ENCODE measurements at regions not wholly inside any gene's neighbourhood (a gene's known extent, or its start where the extent isn't known, plus 50 kb on each side); places are given as distances from the start of the nearest gene placed in this dataset.

DNA sequence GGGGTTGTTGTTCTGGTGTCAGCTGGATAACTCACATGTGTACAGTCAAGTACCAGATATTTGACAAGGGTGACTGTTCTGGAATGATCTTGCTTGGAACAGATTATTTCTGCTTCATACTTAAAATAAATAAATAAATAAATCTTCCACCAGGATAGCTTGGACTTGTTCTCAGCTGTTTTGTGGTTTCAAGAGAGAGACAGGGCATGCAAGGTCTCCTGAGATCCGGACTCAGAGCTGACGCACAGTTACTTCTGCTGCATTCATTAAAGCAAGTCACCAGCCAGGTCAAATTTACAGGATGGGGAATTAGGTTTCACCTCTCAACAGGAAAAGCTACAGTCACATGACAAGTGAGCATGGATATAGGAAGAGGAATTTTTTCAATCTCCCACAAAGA, 285.0 kb upstream of the SPTLC3 start:
- Mint-ChIP-seq H3K27me3 (no peaks in the 10 kb centered on the region), H3K27ac (no peak overlapping the region), H3K4me1 (ENCODE audit: low read depth) (peaks cover 20% of the 10 kb centered on the region), H3K36me3 (ENCODE audit: insufficient read depth) (no peaks in the 10 kb centered on the region), H3K4me3 (ENCODE audit: low read depth) (no peak overlapping the region), H3K9me3 (ENCODE audit: low read depth) (peaks cover 4% of the 10 kb centered on the region)
- TF ChIP-seq, protein P1, sequence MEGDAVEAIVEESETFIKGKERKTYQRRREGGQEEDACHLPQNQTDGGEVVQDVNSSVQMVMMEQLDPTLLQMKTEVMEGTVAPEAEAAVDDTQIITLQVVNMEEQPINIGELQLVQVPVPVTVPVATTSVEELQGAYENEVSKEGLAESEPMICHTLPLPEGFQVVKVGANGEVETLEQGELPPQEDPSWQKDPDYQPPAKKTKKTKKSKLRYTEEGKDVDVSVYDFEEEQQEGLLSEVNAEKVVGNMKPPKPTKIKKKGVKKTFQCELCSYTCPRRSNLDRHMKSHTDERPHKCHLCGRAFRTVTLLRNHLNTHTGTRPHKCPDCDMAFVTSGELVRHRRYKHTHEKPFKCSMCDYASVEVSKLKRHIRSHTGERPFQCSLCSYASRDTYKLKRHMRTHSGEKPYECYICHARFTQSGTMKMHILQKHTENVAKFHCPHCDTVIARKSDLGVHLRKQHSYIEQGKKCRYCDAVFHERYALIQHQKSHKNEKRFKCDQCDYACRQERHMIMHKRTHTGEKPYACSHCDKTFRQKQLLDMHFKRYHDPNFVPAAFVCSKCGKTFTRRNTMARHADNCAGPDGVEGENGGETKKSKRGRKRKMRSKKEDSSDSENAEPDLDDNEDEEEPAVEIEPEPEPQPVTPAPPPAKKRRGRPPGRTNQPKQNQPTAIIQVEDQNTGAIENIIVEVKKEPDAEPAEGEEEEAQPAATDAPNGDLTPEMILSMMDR (IDR thresholded peaks at IDR 0.05; ENCODE audit: unreplicated experiment), result no peak
- no peak for DNase-seq (ENCODE audit: low spot score, unreplicated experiment)

- Mint-ChIP-seq H3K4me3 (ENCODE audit: low read depth) (no peak overlapping the region), H3K36me3 (ENCODE audit: insufficient read depth) (no peaks in the 10 kb centered on the region), H3K9me3 (ENCODE audit: low read depth) (no peaks in the 10 kb centered on the region), H3K27me3 (no peaks in the 10 kb centered on the region), H3K27ac (no peak overlapping the region), H3K4me1 (ENCODE audit: low read depth) (peaks cover 5% of the 10 kb centered on the region)
- TF ChIP-seq, protein P1 (IDR thresholded peaks at IDR 0.05; ENCODE audit: unreplicated experiment), result no peak
- no peak for DNase-seq (ENCODE audit: low spot score, unreplicated experiment)
These were observed 280.0 kb upstream of the SPTLC3 start for GRCh38 chr20:12728782-12729181.

GRCh38 chr20:12729326-12729725, 279.4 kb upstream of the SPTLC3 start:
- Mint-ChIP-seq H3K4me1 (ENCODE audit: low read depth) (peaks cover 5% of the 10 kb centered on the region), H3K36me3 (ENCODE audit: insufficient read depth) (no peaks in the 10 kb centered on the region), H3K4me3 (ENCODE audit: low read depth) (no peak overlapping the region), H3K27me3 (no peaks in the 10 kb centered on the region), H3K27ac (no peak overlapping the region), H3K9me3 (ENCODE audit: low read depth) (no peaks in the 10 kb centered on the region)
- DNase-seq (ENCODE audit: low spot score, unreplicated experiment), result no peak
- TF ChIP-seq, protein P1 (IDR thresholded peaks at IDR 0.05; ENCODE audit: unreplicated experiment), result no peak

DNA sequence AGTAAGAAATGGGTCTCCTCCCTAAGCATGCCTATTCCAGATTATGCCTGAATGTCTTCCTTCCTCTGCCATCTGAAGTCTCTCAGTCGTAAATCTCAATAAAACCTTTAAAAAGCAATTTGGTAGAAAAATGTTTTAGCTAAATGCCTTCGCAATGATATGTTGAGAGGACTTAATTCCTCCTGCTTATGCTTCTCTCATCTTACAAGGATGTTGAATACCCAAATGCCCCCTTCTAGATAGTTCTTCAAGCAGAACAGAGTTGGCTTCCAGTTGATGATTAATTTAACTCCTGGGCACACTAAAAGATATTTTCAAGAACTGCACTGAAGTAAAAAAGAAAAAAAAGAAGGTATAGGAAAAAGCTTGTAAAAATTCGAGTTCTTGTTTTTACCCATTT, 275.0 kb upstream of the SPTLC3 start:
- H3K9me3 Mint-ChIP-seq (ENCODE audit: low read depth), result peaks cover 7% of the 10 kb centered on the region
- TF ChIP-seq, protein P1 (IDR thresholded peaks at IDR 0.05; ENCODE audit: unreplicated experiment), result no peak
- DNase-seq (ENCODE audit: low spot score, unreplicated experiment), result no peak
- H3K4me1 Mint-ChIP-seq (ENCODE audit: low read depth), result peaks cover 6% of the 10 kb centered on the region
- no peaks in the 10 kb centered on the region for H3K27me3 Mint-ChIP-seq
- H3K4me3 Mint-ChIP-seq (ENCODE audit: low read depth), result no peak overlapping the region
- no peak overlapping the region for H3K27ac Mint-ChIP-seq
- no peaks in the 10 kb centered on the region for H3K36me3 Mint-ChIP-seq (ENCODE audit: insufficient read depth)

- no peak for DNase-seq (ENCODE audit: low spot score, unreplicated experiment)
- Mint-ChIP-seq H3K36me3 (ENCODE audit: insufficient read depth) (no peaks in the 10 kb centered on the region), H3K27ac (no peak overlapping the region), H3K9me3 (ENCODE audit: low read depth) (peaks cover 7% of the 10 kb centered on the region), H3K4me3 (ENCODE audit: low read depth) (no peak overlapping the region), H3K27me3 (no peaks in the 10 kb centered on the region), H3K4me1 (ENCODE audit: low read depth) (peaks cover 3% of the 10 kb centered on the region)
- TF ChIP-seq, protein P1 (IDR thresholded peaks at IDR 0.05; ENCODE audit: unreplicated experiment), result no peak
These were observed 271.3 kb upstream of the SPTLC3 start for GRCh38 chr20:12737497-12737896.

Data from progenitor cell of endocrine pancreas (in vitro differentiated cells).